ENCODE measurements at regions not wholly inside any gene's neighbourhood (a gene's known extent, or its start where the extent isn't known, plus 50 kb on each side); places are given as distances from the start of the nearest gene placed in this dataset.

- WGBS, 4 donors, result 85 to 89% (median 87%) methylated on average over 4 of the region's 4 CpGs
- TF ChIP-seq, protein P1, sequence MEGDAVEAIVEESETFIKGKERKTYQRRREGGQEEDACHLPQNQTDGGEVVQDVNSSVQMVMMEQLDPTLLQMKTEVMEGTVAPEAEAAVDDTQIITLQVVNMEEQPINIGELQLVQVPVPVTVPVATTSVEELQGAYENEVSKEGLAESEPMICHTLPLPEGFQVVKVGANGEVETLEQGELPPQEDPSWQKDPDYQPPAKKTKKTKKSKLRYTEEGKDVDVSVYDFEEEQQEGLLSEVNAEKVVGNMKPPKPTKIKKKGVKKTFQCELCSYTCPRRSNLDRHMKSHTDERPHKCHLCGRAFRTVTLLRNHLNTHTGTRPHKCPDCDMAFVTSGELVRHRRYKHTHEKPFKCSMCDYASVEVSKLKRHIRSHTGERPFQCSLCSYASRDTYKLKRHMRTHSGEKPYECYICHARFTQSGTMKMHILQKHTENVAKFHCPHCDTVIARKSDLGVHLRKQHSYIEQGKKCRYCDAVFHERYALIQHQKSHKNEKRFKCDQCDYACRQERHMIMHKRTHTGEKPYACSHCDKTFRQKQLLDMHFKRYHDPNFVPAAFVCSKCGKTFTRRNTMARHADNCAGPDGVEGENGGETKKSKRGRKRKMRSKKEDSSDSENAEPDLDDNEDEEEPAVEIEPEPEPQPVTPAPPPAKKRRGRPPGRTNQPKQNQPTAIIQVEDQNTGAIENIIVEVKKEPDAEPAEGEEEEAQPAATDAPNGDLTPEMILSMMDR (IDR thresholded peaks at IDR 0.05), result no peak
- TF ChIP-seq POLR2A (IDR thresholded peaks at IDR 0.05), result no peak
Measured at GRCh38 chr14:84312551-84312950, 1217.4 kb upstream of the FLRT2 start.

DNA sequence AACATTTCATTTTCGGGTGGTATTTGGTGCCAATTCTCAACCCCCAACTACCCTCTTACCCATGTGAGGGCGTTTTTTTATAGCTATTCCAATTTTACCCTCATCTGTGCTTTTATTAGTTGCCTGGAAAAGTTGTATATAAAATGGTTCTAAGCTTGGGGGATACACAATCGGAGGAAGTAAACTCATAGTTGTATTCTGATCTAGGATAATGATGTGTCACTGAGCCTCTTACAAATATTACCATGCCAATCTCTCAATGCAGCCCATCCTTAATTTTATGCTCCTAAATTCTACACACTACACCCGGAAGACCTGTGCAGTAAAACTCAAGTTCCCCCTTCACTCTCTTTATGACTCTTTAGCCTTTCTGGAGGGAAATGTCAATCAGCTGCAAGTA, 1206.5 kb upstream of the FLRT2 start:
- no peak overlapping the region for H3K27ac ChIP-seq
- no peak overlapping the region for H3K4me3 ChIP-seq
- no peaks in the 10 kb centered on the region for H3K27me3 ChIP-seq
- WGBS, 4 donors, result 75 to 85% (median 80%) methylated on average over 4 of the region's 4 CpGs
- H3K9me3 ChIP-seq (replicated peaks in 1 of 3), result no peaks in the 10 kb centered on the region
- no peaks in the 10 kb centered on the region for H3K36me3 ChIP-seq (replicated peaks in 1 of 2)
- intact Hi-C loops (cut with DNase I), result no loop called here
- H3K4me1 ChIP-seq (replicated peaks in 1 of 2), result no peaks in the 10 kb centered on the region
- no peak for TF ChIP-seq POLR2A (IDR thresholded peaks at IDR 0.05)
- TF ChIP-seq, protein P1 (IDR thresholded peaks at IDR 0.05), result no peak
- no peak for DNase-seq

More at GRCh38 chr14:84312551-84312950, 1217.4 kb upstream of the FLRT2 start:
- intact Hi-C loops (cut with DNase I), result no loop called here
- no peak overlapping the region for H3K4me3 ChIP-seq
- no peak for DNase-seq
- no peaks in the 10 kb centered on the region for H3K27me3 ChIP-seq
- no peaks in the 10 kb centered on the region for H3K4me1 ChIP-seq (replicated peaks in 1 of 2)
- H3K36me3 ChIP-seq (replicated peaks in 1 of 2), result no peaks in the 10 kb centered on the region
- H3K9me3 ChIP-seq (replicated peaks in 1 of 3), result no peaks in the 10 kb centered on the region
- H3K27ac ChIP-seq, result no peak overlapping the region

GRCh38 chr14:84323978-84324377, 1206.0 kb upstream of the FLRT2 start:
- Histone ChIP-seq H3K4me1 (replicated peaks in 1 of 2) (no peaks in the 10 kb centered on the region), H3K4me3 (no peak overlapping the region), H3K27ac (no peak overlapping the region), H3K36me3 (replicated peaks in 1 of 2) (no peaks in the 10 kb centered on the region), H3K27me3 (no peaks in the 10 kb centered on the region), H3K9me3 (replicated peaks in 1 of 3) (no peaks in the 10 kb centered on the region)
- 68 to 79% (median 71%) methylated on average over 4 of the region's 4 CpGs for WGBS, 4 donors
- intact Hi-C loops (cut with DNase I), result no loop called here
- DNase-seq, result no peak
- no peak for TF ChIP-seq POLR2A (IDR thresholded peaks at IDR 0.05)
- TF ChIP-seq, protein P1 (IDR thresholded peaks at IDR 0.05), result no peak

DNA sequence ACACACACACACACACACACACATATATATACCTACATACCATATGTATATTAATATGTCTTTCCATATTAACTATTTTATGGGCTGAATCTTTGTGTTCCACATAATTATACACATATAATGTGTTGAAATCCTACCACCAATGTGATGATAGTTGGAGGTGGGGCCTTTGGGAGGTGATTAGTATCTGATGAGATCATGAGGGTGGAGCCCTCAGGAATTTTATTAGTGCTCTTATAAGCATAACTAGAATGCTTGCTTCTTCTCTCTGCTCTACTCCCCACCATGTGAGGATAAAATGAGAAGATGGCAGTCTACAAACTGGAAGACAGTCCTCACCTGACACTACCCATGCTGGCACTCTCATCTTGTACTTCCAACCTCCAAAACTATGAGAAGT, 1193.5 kb upstream of the FLRT2 start:
- TF ChIP-seq POLR2A (IDR thresholded peaks at IDR 0.05), result no peak
- TF ChIP-seq, protein P1 (IDR thresholded peaks at IDR 0.05), result no peak
- intact Hi-C loops (cut with DNase I), result no loop called here

More for the DNA sequence above, 1193.5 kb upstream of the FLRT2 start:
- no peaks in the 10 kb centered on the region for H3K36me3 ChIP-seq (replicated peaks in 1 of 2)
- H3K4me1 ChIP-seq (replicated peaks in 1 of 2), result no peaks in the 10 kb centered on the region
- no peak overlapping the region for H3K27ac ChIP-seq
- DNase-seq, result no peak
- H3K4me3 ChIP-seq, result no peak overlapping the region
- H3K27me3 ChIP-seq, result no peaks in the 10 kb centered on the region
- H3K9me3 ChIP-seq (replicated peaks in 1 of 3), result no peaks in the 10 kb centered on the region
